Prostate gland (tissue), 2 donors: ENCODE measurements at regions not wholly inside any gene's neighbourhood (a gene's known extent, or its start where the extent isn't known, plus 50 kb on each side); places are given as distances from the start of the nearest gene placed in this dataset.

Experiments
- DNase-seq: peaks from one replicate; pipeline ENCODE4 v3.0.0-alpha.2; 2019; ENCODE audit warnings: low spot score
- H3K27ac ChIP-seq, 2 donors: fragments of 200-600 bp; sonication (generic); 2 replicates each; pipeline ENCODE4 v1.5.1; 2017 to 2019
- H3K27me3 ChIP-seq: fragments of 200-600 bp; sonication (generic); replicated peaks from 2 replicates; pipeline ENCODE4 v1.5.1; 2019; ENCODE audit not compliant: insufficient read depth
- H3K36me3 ChIP-seq, 2 donors: fragments of 200-600 bp; sonication (generic); 1 replicate in 1 of 2; 2 replicates in 1 of 2; pipeline versions ENCODE4 v1.5.1 to v1.8.1; 2017 to 2019
- H3K4me1 ChIP-seq: fragments of 200-600 bp; sonication (generic); replicated peaks from 2 replicates; pipeline ENCODE4 v1.5.1; 2019
- H3K4me3 ChIP-seq, 2 donors: fragments of 200-600 bp; sonication (generic); 2 replicates each; pipeline ENCODE4 v1.5.1; 2017 to 2019
- H3K9me3 ChIP-seq: fragments of 200-600 bp; sonication (generic); 2 replicates; pipeline ENCODE4 v1.5.1; 2017
- CTCF ChIP-seq, 4 experiments: fragments of 200-600 bp in 2 of 4; fragments of 450-650 bp in 2 of 4; sonication (generic) in 2 of 4; IDR thresholded peaks; 1 replicate in 3 of 4; 2 replicates in 1 of 4; pipeline ENCODE4 v1.5.1; 2016 to 2019; ENCODE audit warnings: antibody characterized with exemption in 4 of 4, mild to moderate bottlenecking in 2 of 4, moderate library complexity in 2 of 4
- POLR2A ChIP-seq: fragments of 450-650 bp; IDR thresholded peaks from one replicate; pipeline ENCODE4 v1.6.1; 2016; ENCODE audit warnings: antibody characterized with exemption, mild to moderate bottlenecking
- POLR2AphosphoS5 ChIP-seq: sonication (generic); formaldehyde crosslinking; IDR thresholded peaks from one replicate; pipeline ENCODE4 v1.6.1; 2017; ENCODE audit warnings: antibody characterized with exemption
- WGBS: methylation state at CpG from one replicate; pipeline ENCODE4 v1.1.5; 2018; 5-methylcytosine and 5-hydroxymethylcytosine counted together
- intact Hi-C: fragments of 100-400 bp; cut with DNase I; formaldehyde crosslinking; loops from one replicate; pipeline ENCODE4 v1.14.2; 2022

- DNase-seq, result no peak
- no peaks in the 10 kb centered on the region for H3K27me3 ChIP-seq
- no peak for TF ChIP-seq POLR2A
- no peak for TF ChIP-seq POLR2AphosphoS5
- TF ChIP-seq CTCF (IDR thresholded peaks at IDR 0.05), result no peak
- no peak overlapping the region for H3K4me3 ChIP-seq
- intact Hi-C loops, result no loop called here
- 43% methylated on average over 2 of the region's 2 CpGs for WGBS
- H3K36me3 ChIP-seq, result no peaks in the 10 kb centered on the region
- no peak overlapping the region for H3K27ac ChIP-seq
- no peaks in the 10 kb centered on the region for H3K4me1 ChIP-seq
- H3K9me3 ChIP-seq, result no peaks in the 10 kb centered on the region
These were observed 443.7 kb upstream of the SPRED2 start for GRCh38 chr2:65876114-65876513.

- intact Hi-C loops, result no loop called here
- Histone ChIP-seq H3K4me1 (no peaks in the 10 kb centered on the region), H3K36me3 (no peaks in the 10 kb centered on the region), H3K27me3 (peaks cover 5% of the 10 kb centered on the region), H3K4me3 (no peak overlapping the region), H3K9me3 (no peaks in the 10 kb centered on the region), H3K27ac (no peak overlapping the region)
- DNase-seq, result no peak
- WGBS, result 94% methylated on average over 2 of the region's 2 CpGs
- TF ChIP-seq POLR2AphosphoS5 (no peak), POLR2A (no peak), CTCF (IDR thresholded peaks at IDR 0.05) (no peak)
These were observed 438.4 kb upstream of the SPRED2 start for GRCh38 chr2:65870826-65871225.

GRCh38 chr2:65869296-65869695 lies 436.9 kb upstream of the SPRED2 start:
- H3K36me3 ChIP-seq, result no peaks in the 10 kb centered on the region
- H3K4me1 ChIP-seq, result no peaks in the 10 kb centered on the region
- no peaks in the 10 kb centered on the region for H3K9me3 ChIP-seq
- TF ChIP-seq POLR2AphosphoS5, result no peak
- no peak for TF ChIP-seq POLR2A
- TF ChIP-seq CTCF (IDR thresholded peaks at IDR 0.05), result no peak
- no peak overlapping the region for H3K27ac ChIP-seq
- DNase-seq, result no peak
- 65% methylated on average over 5 of the region's 5 CpGs for WGBS
- peaks cover 5% of the 10 kb centered on the region for H3K27me3 ChIP-seq
- intact Hi-C loops, result no loop called here
- H3K4me3 ChIP-seq, result no peak overlapping the region

GRCh38 chr2:65868177-65868576 lies 435.8 kb upstream of the SPRED2 start:
- Histone ChIP-seq H3K27me3 (peaks cover 5% of the 10 kb centered on the region), H3K4me3 (no peak overlapping the region), H3K4me1 (no peaks in the 10 kb centered on the region), H3K36me3 (no peaks in the 10 kb centered on the region), H3K9me3 (no peaks in the 10 kb centered on the region), H3K27ac (no peak overlapping the region)
- TF ChIP-seq CTCF (IDR thresholded peaks at IDR 0.05), result no peak
- TF ChIP-seq POLR2AphosphoS5, result no peak
- no peak for TF ChIP-seq POLR2A
- 92% methylated on average over 5 of the region's 5 CpGs for WGBS
- DNase-seq, result no peak
- intact Hi-C loops, result no loop called here

- Histone ChIP-seq H3K27ac (no peak overlapping the region), H3K27me3 (peaks cover 5% of the 10 kb centered on the region), H3K4me3 (no peak overlapping the region), H3K36me3 (no peaks in the 10 kb centered on the region), H3K4me1 (no peaks in the 10 kb centered on the region), H3K9me3 (no peaks in the 10 kb centered on the region)
- WGBS, result 59% methylated on average over 4 of the region's 4 CpGs
- TF ChIP-seq CTCF (IDR thresholded peaks at IDR 0.05) (no peak), POLR2A (no peak), POLR2AphosphoS5 (no peak)
- DNase-seq, result no peak
- intact Hi-C loops, result no loop called here
These were observed 435.0 kb upstream of the SPRED2 start for GRCh38 chr2:65867446-65867845.
